Mammary epithelial cell (primary cell): ENCODE measurements at regions not wholly inside any gene's neighbourhood (a gene's known extent, or its start where the extent isn't known, plus 50 kb on each side); places are given as distances from the start of the nearest gene placed in this dataset.

Source experiments
- EZH2 ChIP-seq: IDR thresholded peaks from 2 replicates; pipeline ENCODE4 v1.6.1; 2012; ENCODE audit warnings: low read length, inconsistent platforms, borderline replicate concordance
- TF ChIP-seq, protein P1 (sequence below), 2 donors: IDR thresholded peaks in 1 of 2; conservative IDR thresholded peaks in 1 of 2; 2 replicates each; pipeline ENCODE4 v1.5.1; 2011 to 2012; ENCODE audit warnings: inconsistent platforms in 2 of 2, low read length in 2 of 2, mild to moderate bottlenecking in 2 of 2, control low read depth in 1 of 2, low read depth in 1 of 2; ENCODE audit not compliant: insufficient read depth in 1 of 2; ENCODE audit errors: extremely low read depth in 1 of 2

GRCh38 chr5:143583409-143583808 is 179.9 kb upstream of the NR3C1 start:
- TF ChIP-seq EZH2, result no peak
- TF ChIP-seq, protein P1, sequence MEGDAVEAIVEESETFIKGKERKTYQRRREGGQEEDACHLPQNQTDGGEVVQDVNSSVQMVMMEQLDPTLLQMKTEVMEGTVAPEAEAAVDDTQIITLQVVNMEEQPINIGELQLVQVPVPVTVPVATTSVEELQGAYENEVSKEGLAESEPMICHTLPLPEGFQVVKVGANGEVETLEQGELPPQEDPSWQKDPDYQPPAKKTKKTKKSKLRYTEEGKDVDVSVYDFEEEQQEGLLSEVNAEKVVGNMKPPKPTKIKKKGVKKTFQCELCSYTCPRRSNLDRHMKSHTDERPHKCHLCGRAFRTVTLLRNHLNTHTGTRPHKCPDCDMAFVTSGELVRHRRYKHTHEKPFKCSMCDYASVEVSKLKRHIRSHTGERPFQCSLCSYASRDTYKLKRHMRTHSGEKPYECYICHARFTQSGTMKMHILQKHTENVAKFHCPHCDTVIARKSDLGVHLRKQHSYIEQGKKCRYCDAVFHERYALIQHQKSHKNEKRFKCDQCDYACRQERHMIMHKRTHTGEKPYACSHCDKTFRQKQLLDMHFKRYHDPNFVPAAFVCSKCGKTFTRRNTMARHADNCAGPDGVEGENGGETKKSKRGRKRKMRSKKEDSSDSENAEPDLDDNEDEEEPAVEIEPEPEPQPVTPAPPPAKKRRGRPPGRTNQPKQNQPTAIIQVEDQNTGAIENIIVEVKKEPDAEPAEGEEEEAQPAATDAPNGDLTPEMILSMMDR (conservative IDR thresholded peaks at IDR 0.05 in 1 of 2, IDR thresholded peaks at IDR 0.05 in 1 of 2; ENCODE audit: extremely low read depth in 1 of 2, insufficient read depth in 1 of 2, low read depth in 1 of 2, low read length in 2 of 2), result no peak
